ENCODE measurements at regions not wholly inside any gene's neighbourhood (a gene's known extent, or its start where the extent isn't known, plus 50 kb on each side); places are given as distances from the start of the nearest gene placed in this dataset.

GRCh38 chr11:27757953-27758352 is 57.7 kb upstream of the BDNF start:
- H3K4me3 Mint-ChIP-seq (ENCODE audit: unreplicated experiment), result no peak overlapping the region
- no peaks in the 10 kb centered on the region for H3K9me3 Mint-ChIP-seq (ENCODE audit: unreplicated experiment)
- no peak overlapping the region for H3K27ac Mint-ChIP-seq (ENCODE audit: unreplicated experiment)
- H3K4me3 ChIP-seq (ENCODE audit: low read depth, low read length), result no peak overlapping the region
- ChIA-PET POLR2A (no interaction called here), CTCF (interaction anchor here (0.7 kb wide), 1 partner anchor 80 kb away, joined by 3 read pairs; no protein-coding TSS in a partner anchor)
- H3K27me3 ChIP-seq (replicated peaks; ENCODE audit: control insufficient read depth, insufficient read depth, low read length), result no peaks in the 10 kb centered on the region
- BruUV-seq (replicated peaks), result no TSS peak
- H3K9me3 ChIP-seq, result no peaks in the 10 kb centered on the region
- H3K4me1 Mint-ChIP-seq (ENCODE audit: low read depth, unreplicated experiment), result no peaks in the 10 kb centered on the region
- no peak for TF ChIP-seq CTCF (IDR thresholded peaks at IDR 0.05; ENCODE audit: insufficient read depth in 1 of 2, low read depth in 1 of 2, low read length in 1 of 2, severe bottlenecking in 1 of 2, unreplicated experiment in 1 of 2)
- H3K36me3 ChIP-seq (ENCODE audit: control insufficient read depth, insufficient read depth, low read length), result no peaks in the 10 kb centered on the region
- no peak for DNase-seq
- no peaks in the 10 kb centered on the region for H3K4me1 ChIP-seq
- H3K27me3 Mint-ChIP-seq (ENCODE audit: insufficient read depth, unreplicated experiment), result no peaks in the 10 kb centered on the region
- no peaks in the 10 kb centered on the region for H3K36me3 Mint-ChIP-seq (ENCODE audit: insufficient read depth, unreplicated experiment)
- intact Hi-C loops (cut with micrococcal nuclease; ENCODE audit: unreplicated experiment), result no loop called here

- Histone ChIP-seq H3K4me1 (no peaks in the 10 kb centered on the region), H3K4me3 (ENCODE audit: low read depth, low read length) (no peak overlapping the region), H3K36me3 (ENCODE audit: control insufficient read depth, insufficient read depth, low read length) (no peaks in the 10 kb centered on the region), H3K9me3 (no peaks in the 10 kb centered on the region), H3K27me3 (replicated peaks; ENCODE audit: control insufficient read depth, insufficient read depth, low read length) (no peaks in the 10 kb centered on the region)
- ChIA-PET POLR2A (no interaction called here), CTCF (no interaction called here)
- no peak overlapping the region for H3K27ac Mint-ChIP-seq (ENCODE audit: unreplicated experiment)
- H3K4me3 Mint-ChIP-seq (ENCODE audit: unreplicated experiment), result no peak overlapping the region
- no peaks in the 10 kb centered on the region for H3K36me3 Mint-ChIP-seq (ENCODE audit: insufficient read depth, unreplicated experiment)
- no TSS peak for BruUV-seq (replicated peaks)
- intact Hi-C loops (cut with micrococcal nuclease; ENCODE audit: unreplicated experiment), result no loop called here
- DNase-seq, result no peak
- no peaks in the 10 kb centered on the region for H3K9me3 Mint-ChIP-seq (ENCODE audit: unreplicated experiment)
- no peak for TF ChIP-seq CTCF (IDR thresholded peaks at IDR 0.05; ENCODE audit: insufficient read depth in 1 of 2, low read depth in 1 of 2, low read length in 1 of 2, severe bottlenecking in 1 of 2, unreplicated experiment in 1 of 2)
- no peaks in the 10 kb centered on the region for H3K27me3 Mint-ChIP-seq (ENCODE audit: insufficient read depth, unreplicated experiment)
- H3K4me1 Mint-ChIP-seq (ENCODE audit: low read depth, unreplicated experiment), result no peaks in the 10 kb centered on the region
These were observed 54.1 kb upstream of the BDNF start for GRCh38 chr11:27754035-27755017.
